ENCODE measurements at regions not wholly inside any gene's neighbourhood (a gene's known extent, or its start where the extent isn't known, plus 50 kb on each side); places are given as distances from the start of the nearest gene placed in this dataset.

- no peak for DNase-seq
Measured at GRCh38 chrX:58051346-58051745, 141.1 kb upstream of the ZXDA start.

- DNase-seq, result no peak
Measured at GRCh38 chrX:58044130-58044529, 133.9 kb upstream of the ZXDA start.

GRCh38 chrX:58025979-58026378 lies 115.7 kb upstream of the ZXDA start:
- DNase-seq, result peak; percentile 4 to 8

GRCh38 chrX:57985951-57986350 lies 75.7 kb upstream of the ZXDA start:
- DNase-seq, result no peak

GRCh38 chrX:57984620-57985019 lies 74.4 kb upstream of the ZXDA start:
- no peak for DNase-seq

GRCh38 chrX:57977992-57978391 lies 67.7 kb upstream of the ZXDA start:
- no peak for DNase-seq

- no peak for DNase-seq
Measured at GRCh38 chrX:57964975-57965374, 54.7 kb upstream of the ZXDA start.
